HL-60 (cell line): ENCODE measurements at regions not wholly inside any gene's neighbourhood (a gene's known extent, or its start where the extent isn't known, plus 50 kb on each side); places are given as distances from the start of the nearest gene placed in this dataset.

ENCODE experiments used
- DNase-seq, 2 experiments: peaks; one replicate each; pipeline ENCODE4 v3.0.0-alpha.2; 2010 to 2020; ENCODE audit warnings: low read depth in 1 of 2, low spot score in 1 of 2
- H3K27ac ChIP-seq: fragments of 250-450 bp; sonication (Bioruptor Pico); replicated peaks from 2 replicates; pipeline ENCODE4 v1.5.1; 2020; ENCODE audit warnings: mild to moderate bottlenecking, moderate library complexity
- H3K27me3 ChIP-seq: fragments of 250-450 bp; sonication (Bioruptor Pico); 2 replicates; pipeline ENCODE4 v1.5.1; 2021; ENCODE audit warnings: mild to moderate bottlenecking, moderate library complexity; ENCODE audit not compliant: insufficient read depth, poor library complexity, severe bottlenecking
- H3K4me3 ChIP-seq: replicated peaks from 2 replicates; pipeline ENCODE4 v1.5.1; 2011; ENCODE audit warnings: mild to moderate bottlenecking, control low read depth, low read length; ENCODE audit not compliant: insufficient read depth
- CTCF ChIP-seq: IDR thresholded peaks from one replicate; pipeline ENCODE4 v1.5.1; 2011; ENCODE audit warnings: low read length, control low read depth, inconsistent platforms; ENCODE audit not compliant: insufficient read depth
- GABPA ChIP-seq: IDR thresholded peaks from 2 replicates; pipeline ENCODE4 v1.6.1; 2012; ENCODE audit warnings: low read depth
- POLR2AphosphoS5 ChIP-seq: IDR thresholded peaks from 2 replicates; pipeline ENCODE4 v1.6.1; 2012; ENCODE audit warnings: low read depth
- REST ChIP-seq: IDR thresholded peaks from 2 replicates; pipeline ENCODE4 v1.6.1; 2012; ENCODE audit warnings: low read depth; ENCODE audit not compliant: insufficient replicate concordance
- SPI1 ChIP-seq: IDR thresholded peaks from 2 replicates; pipeline ENCODE4 v1.6.1; 2012; ENCODE audit warnings: low read depth, mild to moderate bottlenecking, borderline replicate concordance

GRCh38 chr18:73220663-73221062 lies 352.9 kb upstream of the NETO1 start:
- H3K4me3 ChIP-seq = no peak overlapping the region
- no peak overlapping the region for H3K27ac ChIP-seq
- DNase-seq = no peak
- TF ChIP-seq REST = no peak
- H3K27me3 ChIP-seq = no peaks in the 10 kb centered on the region

GRCh38 chr18:73218293-73218692 lies 350.5 kb upstream of the NETO1 start:
- no peak for DNase-seq
- no peaks in the 10 kb centered on the region for H3K27me3 ChIP-seq
- no peak overlapping the region for H3K27ac ChIP-seq
- no peak overlapping the region for H3K4me3 ChIP-seq
- no peak for TF ChIP-seq CTCF
- TF ChIP-seq GABPA = no peak
- no peak for TF ChIP-seq POLR2AphosphoS5
- no peak for TF ChIP-seq SPI1
- no peak for TF ChIP-seq REST

- Histone ChIP-seq H3K4me3 (no peak overlapping the region), H3K27me3 (no peaks in the 10 kb centered on the region), H3K27ac (no peak overlapping the region)
- no peak for DNase-seq
- no peak for TF ChIP-seq SPI1
- TF ChIP-seq GABPA = no peak
- TF ChIP-seq REST = no peak
- TF ChIP-seq POLR2AphosphoS5 = no peak
- no peak for TF ChIP-seq CTCF
Observed at GRCh38 chr18:73214970-73215369, 347.2 kb upstream of the NETO1 start.

- Histone ChIP-seq H3K27ac (no peak overlapping the region), H3K4me3 (no peak overlapping the region), H3K27me3 (no peaks in the 10 kb centered on the region)
- no peak for DNase-seq
- no peak for TF ChIP-seq SPI1
Observed at GRCh38 chr18:73212442-73212841, 344.7 kb upstream of the NETO1 start.
